GM23338 (cell line): ENCODE measurements at regions not wholly inside any gene's neighbourhood (a gene's known extent, or its start where the extent isn't known, plus 50 kb on each side); places are given as distances from the start of the nearest gene placed in this dataset.

ENCODE experiments used
- CREB1 ChIP-seq: fragments of 250-450 bp; sonication (Bioruptor Pico); IDR thresholded peaks from 2 replicates; pipeline ENCODE4 v1.5.0; 2020; ENCODE audit warnings: low read depth, mild to moderate bottlenecking, moderate library complexity
- CTCF ChIP-seq, 2 experiments: fragments of 200-600 bp in 1 of 2; sonication (generic) in 1 of 2; conservative IDR thresholded peaks; 2 replicates each; pipeline versions ENCODE4 v1.5.1 to v1.6.1; 2016 to 2017; ENCODE audit warnings: antibody characterized with exemption in 2 of 2, low read depth in 2 of 2, mild to moderate bottlenecking in 2 of 2, moderate library complexity in 1 of 2
- ETS1 ChIP-seq: IDR thresholded peaks from 2 replicates; pipeline ENCODE4 v1.6.1; 2016; ENCODE audit warnings: antibody characterized with exemption
- EZH2 ChIP-seq: fragments of 200-600 bp; sonication (generic); IDR thresholded peaks from one replicate; pipeline ENCODE4 v1.8.0; 2017; ENCODE audit warnings: antibody characterized with exemption, mild to moderate bottlenecking, low read depth; ENCODE audit not compliant: unreplicated experiment
- EZH2phosphoT487 ChIP-seq: fragments of 200-600 bp; sonication (generic); IDR thresholded peaks from one replicate; pipeline ENCODE4 v1.8.1; 2018; ENCODE audit warnings: antibody characterized with exemption; ENCODE audit not compliant: unreplicated experiment
- JUNB ChIP-seq: IDR thresholded peaks from one replicate; pipeline ENCODE4 v1.6.1; 2016; ENCODE audit warnings: antibody characterized with exemption; ENCODE audit not compliant: unreplicated experiment
- NANOG ChIP-seq: IDR thresholded peaks from 2 replicates; pipeline ENCODE4 v1.6.1; 2016; ENCODE audit warnings: antibody characterized with exemption, borderline replicate concordance
- POLR2AphosphoS5 ChIP-seq: IDR thresholded peaks from 2 replicates; pipeline ENCODE4 v1.6.1; 2016; ENCODE audit warnings: antibody characterized with exemption, low read depth
- REST ChIP-seq: IDR thresholded peaks from one replicate; pipeline ENCODE4 v1.6.1; 2018; ENCODE audit warnings: antibody characterized with exemption; ENCODE audit not compliant: unreplicated experiment
- ZNF114 ChIP-seq: fragments of 250-450 bp; sonication (Bioruptor Pico); IDR thresholded peaks from 2 replicates; pipeline ENCODE4 v1.5.0; 2020; ENCODE audit warnings: mild to moderate bottlenecking, moderate library complexity
- ZNF331 ChIP-seq: fragments of 250-450 bp; sonication (Bioruptor Pico); IDR thresholded peaks from 2 replicates; pipeline ENCODE4 v1.5.0; 2020; ENCODE audit warnings: low read depth, mild to moderate bottlenecking, moderate library complexity
- ZNF462 ChIP-seq: fragments of 250-450 bp; sonication (Bioruptor Pico); IDR thresholded peaks from 2 replicates; pipeline ENCODE4 v1.5.0; 2020; ENCODE audit warnings: mild to moderate bottlenecking, moderate library complexity

- TF ChIP-seq EZH2phosphoT487 (no peak), CTCF (conservative IDR thresholded peaks at IDR 0.05; ENCODE audit: low read depth in 2 of 2) (no peak), EZH2 (no peak), CREB1 (no peak), POLR2AphosphoS5 (no peak), ETS1 (no peak), JUNB (no peak), NANOG (no peak), REST (no peak), ZNF331 (no peak), ZNF114 (CRISPR knock-in tag) (no peak), ZNF462 (CRISPR knock-in tag) (no peak)
These were observed 127.4 kb upstream of the ADRA1B start for GRCh38 chr5:159788835-159789331.
